B cell (primary cell): ENCODE measurements at regions not wholly inside any gene's neighbourhood (a gene's known extent, or its start where the extent isn't known, plus 50 kb on each side); places are given as distances from the start of the nearest gene placed in this dataset.

Experiments used
- EZH2 ChIP-seq: IDR thresholded peaks from 2 replicates; pipeline ENCODE4 v1.6.1; 2012; ENCODE audit warnings: borderline replicate concordance, low read depth, mild to moderate bottlenecking, moderate library complexity, low read length; ENCODE audit not compliant: insufficient read depth, poor library complexity, severe bottlenecking
- TF ChIP-seq, protein P1 (sequence below): fragments of 200-600 bp; IDR thresholded peaks from one replicate; pipeline ENCODE4 v1.8.0; 2022; ENCODE audit warnings: antibody characterized with exemption, mild to moderate bottlenecking

- TF ChIP-seq, protein P1, sequence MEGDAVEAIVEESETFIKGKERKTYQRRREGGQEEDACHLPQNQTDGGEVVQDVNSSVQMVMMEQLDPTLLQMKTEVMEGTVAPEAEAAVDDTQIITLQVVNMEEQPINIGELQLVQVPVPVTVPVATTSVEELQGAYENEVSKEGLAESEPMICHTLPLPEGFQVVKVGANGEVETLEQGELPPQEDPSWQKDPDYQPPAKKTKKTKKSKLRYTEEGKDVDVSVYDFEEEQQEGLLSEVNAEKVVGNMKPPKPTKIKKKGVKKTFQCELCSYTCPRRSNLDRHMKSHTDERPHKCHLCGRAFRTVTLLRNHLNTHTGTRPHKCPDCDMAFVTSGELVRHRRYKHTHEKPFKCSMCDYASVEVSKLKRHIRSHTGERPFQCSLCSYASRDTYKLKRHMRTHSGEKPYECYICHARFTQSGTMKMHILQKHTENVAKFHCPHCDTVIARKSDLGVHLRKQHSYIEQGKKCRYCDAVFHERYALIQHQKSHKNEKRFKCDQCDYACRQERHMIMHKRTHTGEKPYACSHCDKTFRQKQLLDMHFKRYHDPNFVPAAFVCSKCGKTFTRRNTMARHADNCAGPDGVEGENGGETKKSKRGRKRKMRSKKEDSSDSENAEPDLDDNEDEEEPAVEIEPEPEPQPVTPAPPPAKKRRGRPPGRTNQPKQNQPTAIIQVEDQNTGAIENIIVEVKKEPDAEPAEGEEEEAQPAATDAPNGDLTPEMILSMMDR = no peak
- TF ChIP-seq EZH2 = no peak
Observed at GRCh38 chr2:181308766-181309515, 148.2 kb upstream of the ITGA4 start.
